ENCODE measurements at regions not wholly inside any gene's neighbourhood (a gene's known extent, or its start where the extent isn't known, plus 50 kb on each side); places are given as distances from the start of the nearest gene placed in this dataset.

- Histone ChIP-seq H3K27me3 (no peaks in the 10 kb centered on the region), H3K4me1 (no peaks in the 10 kb centered on the region), H3K4me3 (no peak overlapping the region), H3K9me3 (no peaks in the 10 kb centered on the region), H3K36me3 (no peaks in the 10 kb centered on the region), H3K27ac (no peak overlapping the region)
- intact Hi-C loops (cut with DNase I; ENCODE audit: low total_unique reads), result no loop called here
- no peak for TF ChIP-seq CTCF (IDR thresholded peaks at IDR 0.05)
- no peak for TF ChIP-seq POLR2A (IDR thresholded peaks at IDR 0.05)
- no peak for DNase-seq
Observed at GRCh38 chr12:111088409-111088808, 168.0 kb upstream of the MYL2 start.

- DNase-seq, result no peak
- Histone ChIP-seq H3K4me3 (no peak overlapping the region), H3K36me3 (no peaks in the 10 kb centered on the region), H3K27ac (no peak overlapping the region), H3K27me3 (no peaks in the 10 kb centered on the region), H3K4me1 (no peaks in the 10 kb centered on the region), H3K9me3 (no peaks in the 10 kb centered on the region)
- intact Hi-C loops (cut with DNase I; ENCODE audit: low total_unique reads), result no loop called here
- no peak for TF ChIP-seq POLR2A (IDR thresholded peaks at IDR 0.05)
- no peak for TF ChIP-seq CTCF (IDR thresholded peaks at IDR 0.05)
Observed at GRCh38 chr12:111086947-111087700, 166.7 kb upstream of the MYL2 start.

- H3K27ac ChIP-seq, result no peak overlapping the region
- H3K4me1 ChIP-seq, result no peaks in the 10 kb centered on the region
- TF ChIP-seq POLR2A (IDR thresholded peaks at IDR 0.05) (no peak), CTCF (IDR thresholded peaks at IDR 0.05) (no peak)
- no peaks in the 10 kb centered on the region for H3K36me3 ChIP-seq
- H3K27me3 ChIP-seq, result no peaks in the 10 kb centered on the region
- DNase-seq, result no peak
- no peak overlapping the region for H3K4me3 ChIP-seq
- intact Hi-C loops (cut with DNase I; ENCODE audit: low total_unique reads), result no loop called here
- no peaks in the 10 kb centered on the region for H3K9me3 ChIP-seq
Observed at GRCh38 chr12:111085096-111085495, 164.7 kb upstream of the MYL2 start.

GRCh38 chr12:111084605-111085004, 164.2 kb upstream of the MYL2 start:
- no peak overlapping the region for H3K27ac ChIP-seq
- intact Hi-C loops (cut with DNase I; ENCODE audit: low total_unique reads), result no loop called here
- H3K4me3 ChIP-seq, result no peak overlapping the region

More at GRCh38 chr12:111084605-111085004, 164.2 kb upstream of the MYL2 start:
- no peaks in the 10 kb centered on the region for H3K4me1 ChIP-seq
- no peaks in the 10 kb centered on the region for H3K27me3 ChIP-seq
- H3K36me3 ChIP-seq, result no peaks in the 10 kb centered on the region
- no peak for DNase-seq
- H3K9me3 ChIP-seq, result no peaks in the 10 kb centered on the region
- TF ChIP-seq POLR2A (IDR thresholded peaks at IDR 0.05), result no peak
- TF ChIP-seq CTCF (IDR thresholded peaks at IDR 0.05), result no peak

Data from uterus (tissue), 3 donors.